H1 (cell line): ENCODE measurements at regions not wholly inside any gene's neighbourhood (a gene's known extent, or its start where the extent isn't known, plus 50 kb on each side); places are given as distances from the start of the nearest gene placed in this dataset.

Experiments used
- BRCA1 ChIP-seq: IDR thresholded peaks from 2 replicates; pipeline ENCODE4 v1.6.1; 2012; ENCODE audit warnings: low read depth, low read length, improper control_type of control experiment
- CHD1 ChIP-seq: IDR thresholded peaks from 2 replicates; pipeline ENCODE4 v1.6.1; 2012; ENCODE audit warnings: low read depth, low read length, improper control_type of control experiment
- CTCF ChIP-seq, 3 experiments: IDR thresholded peaks; 1 replicate in 2 of 3; 2 replicates in 1 of 3; pipeline versions ENCODE4 v1.5.1 to v1.6.1; 2011; ENCODE audit warnings: low read length in 3 of 3, mild to moderate bottlenecking in 3 of 3, inconsistent platforms in 2 of 3, low read depth in 1 of 3, moderate library complexity in 1 of 3; ENCODE audit not compliant: insufficient read depth in 1 of 3; ENCODE audit errors: control extremely low read depth in 1 of 3
- GTF2F1 ChIP-seq: IDR thresholded peaks from 2 replicates; pipeline ENCODE4 v1.6.1; 2012; ENCODE audit warnings: low read depth, low read length, improper control_type of control experiment, borderline replicate concordance
- MAFK ChIP-seq: IDR thresholded peaks from 2 replicates; pipeline ENCODE4 v1.6.1; 2012; ENCODE audit warnings: low read depth, mild to moderate bottlenecking, improper control_type of control experiment, low read length
- RNF2 ChIP-seq: fragments of 200-900, 300-1000 bp; sonication (generic); IDR thresholded peaks from 2 replicates; pipeline ENCODE4 v1.7.1; 2016; ENCODE audit warnings: borderline replicate concordance, low read depth, mild to moderate bottlenecking, antibody characterized with exemption, low read length; ENCODE audit not compliant: poor library complexity, severe bottlenecking; ENCODE audit errors: missing control alignments
- SIN3A ChIP-seq, 2 experiments: IDR thresholded peaks in 1 of 2; conservative IDR thresholded peaks in 1 of 2; 2 replicates each; pipeline ENCODE4 v1.6.1; 2011 to 2012; ENCODE audit warnings: low read length in 2 of 2, improper control_type of control experiment in 1 of 2, low read depth in 1 of 2, mild to moderate bottlenecking in 1 of 2
- SIRT6 ChIP-seq: IDR thresholded peaks from one replicate; pipeline ENCODE4 v1.7.1; 2012; ENCODE audit warnings: low read length, inconsistent platforms

DNA sequence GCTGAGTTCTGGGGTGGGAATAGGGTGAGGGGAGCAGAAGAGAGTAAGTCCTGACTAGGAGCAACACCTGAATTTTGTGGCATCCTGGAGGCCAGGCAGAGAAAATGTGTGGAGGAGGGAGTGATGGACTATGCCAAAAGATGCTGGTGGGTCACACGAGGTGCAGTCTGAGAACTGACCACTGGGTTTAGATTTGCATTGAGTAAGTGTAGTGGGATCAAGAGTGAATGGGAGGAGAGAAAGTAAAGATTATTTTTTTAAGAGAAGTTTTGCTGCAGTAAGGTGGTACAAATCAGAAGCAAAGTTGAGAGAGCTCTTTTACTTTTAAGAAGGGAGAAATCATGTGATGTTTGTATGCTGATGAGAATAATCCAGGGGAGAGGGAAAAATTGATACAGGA is 405.1 kb downstream of the DLEU7 start (continued):
- TF ChIP-seq RNF2 (no peak), SIN3A (conservative IDR thresholded peaks at IDR 0.05 in 1 of 2, IDR thresholded peaks at IDR 0.05 in 1 of 2; ENCODE audit: low read depth in 1 of 2, low read length in 2 of 2) (no peak), BRCA1 (no peak), SIRT6 (no peak), GTF2F1 (no peak), CTCF (IDR thresholded peaks at IDR 0.05; ENCODE audit: control extremely low read depth in 1 of 3, insufficient read depth in 1 of 3, low read depth in 1 of 3, low read length in 3 of 3) (no peak), MAFK (no peak), CHD1 (no peak)
